GM12873 (cell line): ENCODE measurements at regions not wholly inside any gene's neighbourhood (a gene's known extent, or its start where the extent isn't known, plus 50 kb on each side); places are given as distances from the start of the nearest gene placed in this dataset.

Source experiments
- TF ChIP-seq, protein P1 (sequence below): IDR thresholded peaks from 2 replicates; pipeline ENCODE4 v1.5.1; 2012; ENCODE audit warnings: low read depth, mild to moderate bottlenecking, moderate library complexity, low read length, control low read depth; ENCODE audit not compliant: insufficient read depth; ENCODE audit errors: missing control alignments

- TF ChIP-seq, protein P1, sequence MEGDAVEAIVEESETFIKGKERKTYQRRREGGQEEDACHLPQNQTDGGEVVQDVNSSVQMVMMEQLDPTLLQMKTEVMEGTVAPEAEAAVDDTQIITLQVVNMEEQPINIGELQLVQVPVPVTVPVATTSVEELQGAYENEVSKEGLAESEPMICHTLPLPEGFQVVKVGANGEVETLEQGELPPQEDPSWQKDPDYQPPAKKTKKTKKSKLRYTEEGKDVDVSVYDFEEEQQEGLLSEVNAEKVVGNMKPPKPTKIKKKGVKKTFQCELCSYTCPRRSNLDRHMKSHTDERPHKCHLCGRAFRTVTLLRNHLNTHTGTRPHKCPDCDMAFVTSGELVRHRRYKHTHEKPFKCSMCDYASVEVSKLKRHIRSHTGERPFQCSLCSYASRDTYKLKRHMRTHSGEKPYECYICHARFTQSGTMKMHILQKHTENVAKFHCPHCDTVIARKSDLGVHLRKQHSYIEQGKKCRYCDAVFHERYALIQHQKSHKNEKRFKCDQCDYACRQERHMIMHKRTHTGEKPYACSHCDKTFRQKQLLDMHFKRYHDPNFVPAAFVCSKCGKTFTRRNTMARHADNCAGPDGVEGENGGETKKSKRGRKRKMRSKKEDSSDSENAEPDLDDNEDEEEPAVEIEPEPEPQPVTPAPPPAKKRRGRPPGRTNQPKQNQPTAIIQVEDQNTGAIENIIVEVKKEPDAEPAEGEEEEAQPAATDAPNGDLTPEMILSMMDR, result no peak
Observed at GRCh38 chr5:68652534-68652965, 437.0 kb downstream of the PIK3R1 start.

DNA sequence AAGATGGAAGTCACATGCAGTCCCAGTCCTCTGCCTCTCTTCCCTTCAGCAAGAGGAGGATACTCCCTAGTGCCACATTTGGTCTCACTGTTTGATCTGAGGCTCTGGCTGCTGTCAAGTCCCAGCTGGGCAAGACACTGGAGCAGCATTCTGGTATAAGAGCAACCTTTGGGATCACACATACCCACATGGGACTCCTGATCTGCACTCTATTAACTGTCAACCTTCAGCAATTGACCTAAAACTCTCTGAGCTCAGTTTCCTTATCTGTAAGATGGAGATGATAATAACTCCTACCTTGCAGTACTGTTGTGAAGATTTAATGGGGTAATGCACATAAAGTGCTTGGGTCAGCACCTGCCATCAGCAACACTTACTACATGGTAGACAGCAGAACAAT lies 437.9 kb downstream of the PIK3R1 start:
- TF ChIP-seq, protein P1, result no peak

- TF ChIP-seq, protein P1, result no peak
Observed at GRCh38 chr5:68657055-68657961, 436.5 kb upstream of the SLC30A5 start.

DNA sequence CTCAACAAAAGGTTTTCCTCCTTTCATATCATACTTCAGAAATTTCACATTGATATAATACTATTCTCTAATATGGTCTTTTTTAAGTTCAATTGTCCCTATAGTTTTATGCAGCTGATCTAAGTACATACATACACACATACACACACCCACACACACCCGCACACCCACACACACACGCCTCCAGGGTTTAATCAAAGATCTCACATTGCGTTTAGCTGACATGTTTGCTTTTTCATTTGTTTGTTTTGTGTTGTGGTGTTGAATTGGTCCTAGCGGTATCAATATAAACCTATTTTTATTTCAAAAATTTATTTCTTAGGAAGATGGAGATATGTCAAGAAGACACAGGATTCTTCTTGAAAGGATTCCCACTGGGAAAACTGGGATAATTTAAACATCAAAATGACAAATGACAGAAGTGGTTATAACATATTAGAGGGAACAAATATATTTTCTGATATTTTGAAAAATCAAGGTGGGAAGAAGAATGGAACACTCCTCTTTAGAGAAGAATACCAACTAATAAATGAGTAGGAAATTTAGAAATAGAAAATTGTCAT lies 434.9 kb upstream of the SLC30A5 start:
- TF ChIP-seq, protein P1, result no peak

GRCh38 chr5:68659881-68660280 lies 433.9 kb upstream of the SLC30A5 start:
- TF ChIP-seq, protein P1, result no peak

DNA sequence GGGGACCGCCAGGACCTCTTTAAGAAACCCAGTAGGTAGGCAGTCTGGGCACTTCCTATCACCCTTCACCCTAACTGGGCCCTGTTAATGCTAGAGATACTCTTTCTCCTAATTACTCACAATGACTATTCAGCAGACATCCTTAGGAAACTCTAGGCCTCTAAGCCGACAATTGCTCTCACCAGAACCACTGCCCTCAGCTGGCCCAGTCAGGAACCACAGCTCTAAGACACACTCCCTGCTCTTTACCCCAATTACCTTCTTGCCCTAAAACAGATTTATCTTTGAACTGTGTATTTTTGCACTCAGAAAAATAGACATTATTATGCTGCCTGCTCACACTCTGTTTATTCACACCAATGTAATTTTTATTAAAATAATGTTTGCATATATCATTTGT lies 432.6 kb upstream of the SLC30A5 start:
- TF ChIP-seq, protein P1, result peak; percentile 66

DNA sequence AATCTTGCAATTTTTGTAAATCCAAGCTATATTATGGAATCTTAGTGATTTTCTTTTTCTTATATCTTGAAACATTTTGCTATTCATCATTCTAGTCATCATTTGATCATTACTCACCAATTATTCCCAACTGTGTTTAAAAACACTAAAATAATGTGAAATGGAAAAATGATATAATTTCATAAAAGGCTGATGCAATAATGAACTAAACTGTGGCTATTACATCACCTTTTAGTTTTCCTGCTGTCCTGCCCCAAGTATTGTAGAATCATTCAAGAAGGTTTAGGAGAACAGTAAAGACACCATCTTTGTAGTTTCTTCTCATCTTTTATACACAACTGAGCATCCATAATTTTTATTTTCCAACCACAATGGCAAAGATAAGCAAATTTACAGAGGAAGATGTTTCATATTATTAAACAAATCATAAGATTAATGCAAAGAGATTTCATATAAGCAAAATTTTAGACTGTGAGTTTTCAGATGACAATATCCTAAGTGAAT lies 431.0 kb upstream of the SLC30A5 start:
- TF ChIP-seq, protein P1, result no peak
